ENCODE measurements at regions not wholly inside any gene's neighbourhood (a gene's known extent, or its start where the extent isn't known, plus 50 kb on each side); places are given as distances from the start of the nearest gene placed in this dataset.
"Not testable (repeated sequence)": the region's sequence is repeated elsewhere in the genome, so short reads cannot be mapped to it uniquely, and the experiment has no call there.

- H3K4me3 Mint-ChIP-seq; H3K27me3 Mint-ChIP-seq; H3K36me3 Mint-ChIP-seq; ATAC-seq (replicated peaks); H3K27ac Mint-ChIP-seq; DNase-seq; H3K4me1 Mint-ChIP-seq: not testable (repeated sequence)
- peaks cover 7 to 11% of the 10 kb centered on the region in 2 donors for H3K9me3 Mint-ChIP-seq
These were observed 526.5 kb upstream of the PPP2R3A start for GRCh38 chr3:135438889-135439597.

GRCh38 chr3:135439632-135440031 is 525.9 kb upstream of the PPP2R3A start:
- peak overlapping the region in 1 of 2 donors; percentile 37 for H3K4me3 Mint-ChIP-seq
- H3K9me3 Mint-ChIP-seq; H3K27me3 Mint-ChIP-seq; ATAC-seq (replicated peaks); DNase-seq; H3K4me1 Mint-ChIP-seq; H3K27ac Mint-ChIP-seq; H3K36me3 Mint-ChIP-seq: not testable (repeated sequence)

- no peak overlapping the region for H3K4me3 Mint-ChIP-seq
- H3K9me3 Mint-ChIP-seq, result peaks cover 3 to 4% of the 10 kb centered on the region in 2 donors
- DNase-seq, result no peak
- ATAC-seq (replicated peaks), result no peak
- no peaks in the 10 kb centered on the region for H3K4me1 Mint-ChIP-seq
- no peaks in the 10 kb centered on the region for H3K27me3 Mint-ChIP-seq
- H3K27ac Mint-ChIP-seq, result no peak overlapping the region
- H3K36me3 Mint-ChIP-seq, result no peaks in the 10 kb centered on the region
These were observed 525.3 kb upstream of the PPP2R3A start for GRCh38 chr3:135440233-135440632.

GRCh38 chr3:135440746-135441145 is 524.8 kb upstream of the PPP2R3A start:
- ATAC-seq (replicated peaks) (no peak), DNase-seq (no peak)
- no peak overlapping the region for H3K27ac Mint-ChIP-seq
- no peaks in the 10 kb centered on the region for H3K36me3 Mint-ChIP-seq
- H3K4me1 Mint-ChIP-seq, result no peaks in the 10 kb centered on the region
- H3K9me3 Mint-ChIP-seq, result peaks cover 3 to 4% of the 10 kb centered on the region in 2 donors
- H3K27me3 Mint-ChIP-seq, result no peaks in the 10 kb centered on the region
- H3K4me3 Mint-ChIP-seq, result no peak overlapping the region

GRCh38 chr3:135444058-135444457 is 521.5 kb upstream of the PPP2R3A start:
- no peaks in the 10 kb centered on the region for H3K27me3 Mint-ChIP-seq
- no peaks in the 10 kb centered on the region for H3K36me3 Mint-ChIP-seq
- DNase-seq, result no peak
- no peak overlapping the region for H3K4me3 Mint-ChIP-seq
- H3K4me1 Mint-ChIP-seq, result no peaks in the 10 kb centered on the region
- no peak overlapping the region for H3K27ac Mint-ChIP-seq
- peak in 1 of 2 donors; percentile 51 for ATAC-seq (replicated peaks)
- peaks cover 0 to 3% of the 10 kb centered on the region in 2 donors for H3K9me3 Mint-ChIP-seq

- Mint-ChIP-seq H3K27me3 (no peaks in the 10 kb centered on the region), H3K4me3 (no peak overlapping the region), H3K27ac (no peak overlapping the region), H3K36me3 (no peaks in the 10 kb centered on the region), H3K4me1 (no peaks in the 10 kb centered on the region), H3K9me3 (peaks cover 0 to 2% of the 10 kb centered on the region in 2 donors)
- DNase-seq (no peak), ATAC-seq (replicated peaks) (no peak)
These were observed 518.0 kb upstream of the PPP2R3A start for GRCh38 chr3:135447483-135447882.

- no peaks in the 10 kb centered on the region for H3K36me3 Mint-ChIP-seq
- no peak overlapping the region for H3K27ac Mint-ChIP-seq
- no peak overlapping the region for H3K4me3 Mint-ChIP-seq
- H3K9me3 Mint-ChIP-seq, result peaks cover 0 to 2% of the 10 kb centered on the region in 2 donors
- ATAC-seq (replicated peaks) (no peak), DNase-seq (no peak)
- no peaks in the 10 kb centered on the region for H3K4me1 Mint-ChIP-seq
- H3K27me3 Mint-ChIP-seq, result no peaks in the 10 kb centered on the region
These were observed 517.0 kb upstream of the PPP2R3A start for GRCh38 chr3:135448520-135448919.

GRCh38 chr3:135449046-135449445 is 516.5 kb upstream of the PPP2R3A start:
- DNase-seq (no peak), ATAC-seq (replicated peaks) (no peak)
- Mint-ChIP-seq H3K4me1 (no peaks in the 10 kb centered on the region), H3K27ac (no peak overlapping the region), H3K36me3 (no peaks in the 10 kb centered on the region), H3K4me3 (no peak overlapping the region), H3K9me3 (peaks cover 0 to 2% of the 10 kb centered on the region in 2 donors), H3K27me3 (no peaks in the 10 kb centered on the region)

- Mint-ChIP-seq H3K9me3 (peaks cover 0 to 2% of the 10 kb centered on the region in 2 donors), H3K27ac (no peak overlapping the region), H3K27me3 (no peaks in the 10 kb centered on the region), H3K4me3 (no peak overlapping the region), H3K4me1 (no peaks in the 10 kb centered on the region), H3K36me3 (no peaks in the 10 kb centered on the region)
- no peak for ATAC-seq (replicated peaks)
- DNase-seq, result no peak
These were observed 514.3 kb upstream of the PPP2R3A start for GRCh38 chr3:135451037-135451785.

- Mint-ChIP-seq H3K27me3 (no peaks in the 10 kb centered on the region), H3K4me3 (no peak overlapping the region), H3K4me1 (no peaks in the 10 kb centered on the region), H3K36me3 (no peaks in the 10 kb centered on the region), H3K9me3 (peaks cover 0 to 2% of the 10 kb centered on the region in 2 donors), H3K27ac (no peak overlapping the region)
- ATAC-seq (replicated peaks) (no peak), DNase-seq (no peak)
These were observed 512.6 kb upstream of the PPP2R3A start for GRCh38 chr3:135452881-135453280.

GRCh38 chr3:135453326-135453725 is 512.2 kb upstream of the PPP2R3A start:
- ATAC-seq (replicated peaks), result no peak

GRCh38 chr3:135454890-135455289 is 510.6 kb upstream of the PPP2R3A start:
- Mint-ChIP-seq H3K4me1 (no peaks in the 10 kb centered on the region), H3K27ac (no peak overlapping the region), H3K9me3 (no peaks in the 10 kb centered on the region), H3K27me3 (peaks cover 0 to 5% of the 10 kb centered on the region in 2 donors), H3K36me3 (no peaks in the 10 kb centered on the region), H3K4me3 (no peak overlapping the region)
- DNase-seq (no peak), ATAC-seq (replicated peaks) (no peak)

More at GRCh38 chr3:135453326-135453725, 512.2 kb upstream of the PPP2R3A start:
- peaks cover 0 to 2% of the 10 kb centered on the region in 2 donors for H3K9me3 Mint-ChIP-seq
- H3K27ac Mint-ChIP-seq, result no peak overlapping the region
- no peak overlapping the region for H3K4me3 Mint-ChIP-seq
- H3K4me1 Mint-ChIP-seq, result no peaks in the 10 kb centered on the region
- DNase-seq, result no peak
- no peaks in the 10 kb centered on the region for H3K36me3 Mint-ChIP-seq
- no peaks in the 10 kb centered on the region for H3K27me3 Mint-ChIP-seq

GRCh38 chr3:135456108-135456790 is 509.3 kb upstream of the PPP2R3A start:
- H3K27ac Mint-ChIP-seq, result no peak overlapping the region
- H3K4me3 Mint-ChIP-seq, result no peak overlapping the region
- DNase-seq (no peak), ATAC-seq (replicated peaks) (no peak)
- peaks cover 0 to 5% of the 10 kb centered on the region in 2 donors for H3K27me3 Mint-ChIP-seq
- no peaks in the 10 kb centered on the region for H3K36me3 Mint-ChIP-seq
- H3K9me3 Mint-ChIP-seq, result no peaks in the 10 kb centered on the region
- H3K4me1 Mint-ChIP-seq, result no peaks in the 10 kb centered on the region

- no peaks in the 10 kb centered on the region for H3K4me1 Mint-ChIP-seq
- H3K27me3 Mint-ChIP-seq, result peaks cover 0 to 5% of the 10 kb centered on the region in 2 donors
- ATAC-seq (replicated peaks) (no peak), DNase-seq (no peak)
- no peak overlapping the region for H3K4me3 Mint-ChIP-seq
- no peaks in the 10 kb centered on the region for H3K9me3 Mint-ChIP-seq
- no peaks in the 10 kb centered on the region for H3K36me3 Mint-ChIP-seq
- H3K27ac Mint-ChIP-seq, result no peak overlapping the region
These were observed 506.8 kb upstream of the PPP2R3A start for GRCh38 chr3:135458541-135459322.
